ENCODE measurements at regions not wholly inside any gene's neighbourhood (a gene's known extent, or its start where the extent isn't known, plus 50 kb on each side); places are given as distances from the start of the nearest gene placed in this dataset.

DNA sequence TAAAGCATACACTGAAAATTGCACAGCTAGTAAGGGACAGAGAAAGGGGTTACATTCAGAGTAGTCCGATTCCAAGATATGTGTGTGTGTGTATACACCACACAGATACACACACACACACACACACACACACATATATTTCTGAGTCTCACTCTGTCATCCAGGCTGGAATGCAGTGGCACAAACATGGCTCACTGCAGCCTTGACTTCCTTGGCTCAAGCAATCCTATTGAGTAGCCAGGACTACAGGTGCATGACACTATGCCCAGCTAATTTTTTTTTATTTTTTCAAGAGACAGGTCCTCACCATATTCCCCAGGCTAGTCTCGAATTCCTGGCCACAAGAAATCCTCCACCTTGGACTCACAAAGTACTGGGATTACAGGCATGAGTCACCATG is 68.1 kb upstream of the ITPRID2 start (continued):
- TF ChIP-seq KDM5A (IDR thresholded peaks at IDR 0.05), result no peak
- TF ChIP-seq FOSL2 (IDR thresholded peaks at IDR 0.05), result no peak
- no peak for TF ChIP-seq FOSL2 (CRISPR knock-in tag; IDR thresholded peaks at IDR 0.05)
- TF ChIP-seq RNF2 (IDR thresholded peaks at IDR 0.05; ENCODE audit: borderline replicate concordance, low read depth), result no peak
- TF ChIP-seq, protein P1, sequence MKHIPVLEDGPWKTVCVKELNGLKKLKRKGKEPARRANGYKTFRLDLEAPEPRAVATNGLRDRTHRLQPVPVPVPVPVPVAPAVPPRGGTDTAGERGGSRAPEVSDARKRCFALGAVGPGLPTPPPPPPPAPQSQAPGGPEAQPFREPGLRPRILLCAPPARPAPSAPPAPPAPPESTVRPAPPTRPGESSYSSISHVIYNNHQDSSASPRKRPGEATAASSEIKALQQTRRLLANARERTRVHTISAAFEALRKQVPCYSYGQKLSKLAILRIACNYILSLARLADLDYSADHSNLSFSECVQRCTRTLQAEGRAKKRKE (CRISPR knock-in tag; IDR thresholded peaks at IDR 0.05; ENCODE audit: low read depth), result no peak

GRCh38 chr2:181828122-181828705 is 63.3 kb upstream of the ITPRID2 start:
- Histone ChIP-seq H3K27ac (no peak overlapping the region), H3K4me1 (no peaks in the 10 kb centered on the region), H3K4me3 (no peak overlapping the region), H3K9me3 (no peaks in the 10 kb centered on the region), H3K4me2 (no peak overlapping the region)
- CTCF ChIA-PET, result no interaction called here
- FAIRE-seq (no peak), DNase-seq (ENCODE audit: low read depth in 1 of 2, low spot score in 1 of 2) (no peak), ATAC-seq (no peak)
- no peak for TF ChIP-seq ZC3H11A (IDR thresholded peaks at IDR 0.05)
- TF ChIP-seq NR3C1 (IDR thresholded peaks at IDR 0.05), result no peak
- no peak for TF ChIP-seq ZSCAN20 (CRISPR knock-in tag; IDR thresholded peaks at IDR 0.05)
- TF ChIP-seq CBX2 (IDR thresholded peaks at IDR 0.05; ENCODE audit: borderline replicate concordance, low read depth), result no peak
- no peak for TF ChIP-seq RFX5 (IDR thresholded peaks at IDR 0.05)
- TF ChIP-seq GATA3 (IDR thresholded peaks at IDR 0.05; ENCODE audit: borderline replicate concordance), result no peak
- TF ChIP-seq, protein P1 (CRISPR knock-in tag; IDR thresholded peaks at IDR 0.05; ENCODE audit: low read depth), result no peak
- no peak for TF ChIP-seq EHF (CRISPR knock-in tag; IDR thresholded peaks at IDR 0.05)
- no peak for TF ChIP-seq FOXS1 (CRISPR knock-in tag; IDR thresholded peaks at IDR 0.05)
- TF ChIP-seq, protein P2, sequence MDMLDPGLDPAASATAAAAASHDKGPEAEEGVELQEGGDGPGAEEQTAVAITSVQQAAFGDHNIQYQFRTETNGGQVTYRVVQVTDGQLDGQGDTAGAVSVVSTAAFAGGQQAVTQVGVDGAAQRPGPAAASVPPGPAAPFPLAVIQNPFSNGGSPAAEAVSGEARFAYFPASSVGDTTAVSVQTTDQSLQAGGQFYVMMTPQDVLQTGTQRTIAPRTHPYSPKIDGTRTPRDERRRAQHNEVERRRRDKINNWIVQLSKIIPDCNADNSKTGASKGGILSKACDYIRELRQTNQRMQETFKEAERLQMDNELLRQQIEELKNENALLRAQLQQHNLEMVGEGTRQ (IDR thresholded peaks at IDR 0.05), result no peak
- TF ChIP-seq SMC3 (IDR thresholded peaks at IDR 0.05), result no peak
- no peak for TF ChIP-seq HOXB5 (CRISPR knock-in tag; IDR thresholded peaks at IDR 0.05)
- no peak for TF ChIP-seq EP300 (IDR thresholded peaks at IDR 0.05)
- TF ChIP-seq HOXB13 (CRISPR knock-in tag; IDR thresholded peaks at IDR 0.05; ENCODE audit: low read depth), result no peak
- TF ChIP-seq, protein P3, sequence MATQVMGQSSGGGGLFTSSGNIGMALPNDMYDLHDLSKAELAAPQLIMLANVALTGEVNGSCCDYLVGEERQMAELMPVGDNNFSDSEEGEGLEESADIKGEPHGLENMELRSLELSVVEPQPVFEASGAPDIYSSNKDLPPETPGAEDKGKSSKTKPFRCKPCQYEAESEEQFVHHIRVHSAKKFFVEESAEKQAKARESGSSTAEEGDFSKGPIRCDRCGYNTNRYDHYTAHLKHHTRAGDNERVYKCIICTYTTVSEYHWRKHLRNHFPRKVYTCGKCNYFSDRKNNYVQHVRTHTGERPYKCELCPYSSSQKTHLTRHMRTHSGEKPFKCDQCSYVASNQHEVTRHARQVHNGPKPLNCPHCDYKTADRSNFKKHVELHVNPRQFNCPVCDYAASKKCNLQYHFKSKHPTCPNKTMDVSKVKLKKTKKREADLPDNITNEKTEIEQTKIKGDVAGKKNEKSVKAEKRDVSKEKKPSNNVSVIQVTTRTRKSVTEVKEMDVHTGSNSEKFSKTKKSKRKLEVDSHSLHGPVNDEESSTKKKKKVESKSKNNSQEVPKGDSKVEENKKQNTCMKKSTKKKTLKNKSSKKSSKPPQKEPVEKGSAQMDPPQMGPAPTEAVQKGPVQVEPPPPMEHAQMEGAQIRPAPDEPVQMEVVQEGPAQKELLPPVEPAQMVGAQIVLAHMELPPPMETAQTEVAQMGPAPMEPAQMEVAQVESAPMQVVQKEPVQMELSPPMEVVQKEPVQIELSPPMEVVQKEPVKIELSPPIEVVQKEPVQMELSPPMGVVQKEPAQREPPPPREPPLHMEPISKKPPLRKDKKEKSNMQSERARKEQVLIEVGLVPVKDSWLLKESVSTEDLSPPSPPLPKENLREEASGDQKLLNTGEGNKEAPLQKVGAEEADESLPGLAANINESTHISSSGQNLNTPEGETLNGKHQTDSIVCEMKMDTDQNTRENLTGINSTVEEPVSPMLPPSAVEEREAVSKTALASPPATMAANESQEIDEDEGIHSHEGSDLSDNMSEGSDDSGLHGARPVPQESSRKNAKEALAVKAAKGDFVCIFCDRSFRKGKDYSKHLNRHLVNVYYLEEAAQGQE (IDR thresholded peaks at IDR 0.05), result no peak
- TF ChIP-seq RCOR1 (IDR thresholded peaks at IDR 0.05; ENCODE audit: low read depth, low read length), result no peak
- no peak for TF ChIP-seq PHF8 (IDR thresholded peaks at IDR 0.05; ENCODE audit: borderline replicate concordance, low read depth)
- WGBS (ENCODE audit: missing lambda C conversion rate), result 93% methylated on average over 6 of the region's 6 CpGs
- POLR2A ChIA-PET, result no interaction called here
